Astrocyte (in vitro differentiated cells and primary cell): ENCODE measurements at regions not wholly inside any gene's neighbourhood (a gene's known extent, or its start where the extent isn't known, plus 50 kb on each side); places are given as distances from the start of the nearest gene placed in this dataset.
A peak's percentile ranks its signal among the peaks of the same experiment; 100 is the strongest.

Source experiments
- DNase-seq: peaks from one replicate; pipeline ENCODE4 v3.0.0-alpha.2; 2010; ENCODE audit warnings: low read depth
- FAIRE-seq: peaks from 2 replicates; lab custom pipeline; 2011; peaks lifted over from hg19 to GRCh38; lab: Jason Lieb, UNC
- H2AFZ ChIP-seq: 2 replicates; pipeline ENCODE4 v1.6.0; 2012; ENCODE audit warnings: low read depth, low read length, inconsistent platforms
- H3K27ac ChIP-seq: 2 replicates; pipeline ENCODE4 v1.5.1; 2011; ENCODE audit warnings: low read depth, low read length, inconsistent platforms
- H3K27me3 ChIP-seq: 2 replicates; pipeline ENCODE4 v1.6.0; 2011; ENCODE audit warnings: low read length, inconsistent platforms; ENCODE audit not compliant: insufficient read depth
- H3K36me3 ChIP-seq: 2 replicates; pipeline ENCODE4 v1.5.1; 2011; ENCODE audit warnings: low read length, inconsistent platforms; ENCODE audit not compliant: insufficient read depth
- H3K4me1 ChIP-seq: 2 replicates; pipeline ENCODE4 v1.5.1; 2011; ENCODE audit warnings: low read length, inconsistent platforms; ENCODE audit not compliant: insufficient read depth
- H3K4me2 ChIP-seq: 2 replicates; pipeline ENCODE4 v1.6.0; 2012; ENCODE audit warnings: low read length, inconsistent platforms
- H3K4me3 ChIP-seq: 2 replicates; pipeline ENCODE4 v1.5.1; 2011; ENCODE audit warnings: low read depth, mild to moderate bottlenecking, low read length, inconsistent platforms; ENCODE audit not compliant: insufficient read depth
- H3K79me2 ChIP-seq: 2 replicates; pipeline ENCODE4 v1.6.0; 2012; ENCODE audit warnings: mild to moderate bottlenecking, low read length, inconsistent platforms; ENCODE audit not compliant: insufficient read depth
- H3K9ac ChIP-seq: 2 replicates; pipeline ENCODE4 v1.6.0; 2012; ENCODE audit warnings: mild to moderate bottlenecking, low read length, inconsistent platforms
- H3K9me3 ChIP-seq: 2 replicates; pipeline ENCODE4 v1.5.1; 2012; ENCODE audit warnings: low read depth, mild to moderate bottlenecking, low read length, inconsistent platforms; ENCODE audit not compliant: insufficient read depth
- H4K20me1 ChIP-seq: 2 replicates; pipeline ENCODE4 v1.6.0; 2012; ENCODE audit warnings: low read length, inconsistent platforms; ENCODE audit not compliant: insufficient read depth
- H3K27ac Mint-ChIP-seq: one replicate; pipeline ENCODE4 v1.8.0; 2021; ENCODE audit warnings: mild to moderate bottlenecking, mixed read lengths; ENCODE audit not compliant: unreplicated experiment
- H3K27me3 Mint-ChIP-seq: one replicate; pipeline ENCODE4 v1.8.0; 2021; ENCODE audit warnings: low read depth, mixed read lengths; ENCODE audit not compliant: unreplicated experiment
- H3K36me3 Mint-ChIP-seq: one replicate; pipeline ENCODE4 v1.8.0; 2021; ENCODE audit warnings: low read depth, mixed read lengths; ENCODE audit not compliant: unreplicated experiment
- H3K4me1 Mint-ChIP-seq: one replicate; pipeline ENCODE4 v1.8.0; 2021; ENCODE audit warnings: low read depth, mixed read lengths; ENCODE audit not compliant: unreplicated experiment
- H3K4me3 Mint-ChIP-seq: one replicate; pipeline ENCODE4 v1.8.0; 2021; ENCODE audit warnings: mild to moderate bottlenecking, moderate library complexity, mixed read lengths; ENCODE audit not compliant: unreplicated experiment
- H3K9me3 Mint-ChIP-seq: one replicate; pipeline ENCODE4 v1.8.0; 2021; ENCODE audit warnings: mild to moderate bottlenecking, mixed read lengths; ENCODE audit not compliant: unreplicated experiment
- CTCF ChIP-seq: IDR thresholded peaks from 2 replicates; pipeline ENCODE4 v1.5.1; 2011; ENCODE audit warnings: low read depth, mild to moderate bottlenecking, inconsistent platforms, low read length, moderate library complexity; ENCODE audit not compliant: insufficient read depth
- EZH2 ChIP-seq: IDR thresholded peaks from 2 replicates; pipeline ENCODE4 v1.6.1; 2012; ENCODE audit warnings: mild to moderate bottlenecking, low read length, inconsistent platforms; ENCODE audit not compliant: insufficient read depth

- H3K9me3 Mint-ChIP-seq = peaks cover 21% of the 10 kb centered on the region
- H3K27ac Mint-ChIP-seq = no peak overlapping the region
- H3K4me3 Mint-ChIP-seq = no peak overlapping the region
- peaks cover 19% of the 10 kb centered on the region for H3K4me1 Mint-ChIP-seq
- TF ChIP-seq CTCF = no peak
- no peak for TF ChIP-seq EZH2
- no peaks in the 10 kb centered on the region for H3K79me2 ChIP-seq
- H3K9ac ChIP-seq = no peak overlapping the region
- no peak overlapping the region for H3K4me3 ChIP-seq
- H3K36me3 Mint-ChIP-seq = peaks cover 1% of the 10 kb centered on the region
- peaks cover 10% of the 10 kb centered on the region for H3K9me3 ChIP-seq
- DNase-seq (no peak), FAIRE-seq (no peak)
- no peaks in the 10 kb centered on the region for H3K27me3 ChIP-seq
- no peak overlapping the region for H3K27ac ChIP-seq
- H3K4me1 ChIP-seq = no peaks in the 10 kb centered on the region
- H3K36me3 ChIP-seq = no peaks in the 10 kb centered on the region
- H3K27me3 Mint-ChIP-seq = no peaks in the 10 kb centered on the region
- H2AFZ ChIP-seq = no peak overlapping the region
- H4K20me1 ChIP-seq = no peaks in the 10 kb centered on the region
- H3K4me2 ChIP-seq = no peak overlapping the region
Observed at GRCh38 chr2:150150144-150150543, 337.3 kb downstream of the RND3 start.

GRCh38 chr2:150147889-150148683, 339.4 kb downstream of the RND3 start:
- Histone ChIP-seq H3K4me2 (no peak overlapping the region), H3K36me3 (no peaks in the 10 kb centered on the region), H4K20me1 (no peaks in the 10 kb centered on the region), H3K4me3 (no peak overlapping the region), H2AFZ (no peak overlapping the region), H3K4me1 (peaks cover 17% of the 10 kb centered on the region), H3K79me2 (no peaks in the 10 kb centered on the region), H3K9ac (no peak overlapping the region), H3K27ac (no peak overlapping the region), H3K27me3 (no peaks in the 10 kb centered on the region), H3K9me3 (peaks cover 10% of the 10 kb centered on the region)
- peaks cover 38% of the 10 kb centered on the region for H3K4me1 Mint-ChIP-seq
- H3K4me3 Mint-ChIP-seq = no peak overlapping the region
- no peaks in the 10 kb centered on the region for H3K27me3 Mint-ChIP-seq
- no peak for FAIRE-seq
- DNase-seq = peak; percentile 65
- peak overlapping the region; percentile 82 for H3K27ac Mint-ChIP-seq
- H3K36me3 Mint-ChIP-seq = peaks cover 1% of the 10 kb centered on the region
- H3K9me3 Mint-ChIP-seq = peaks cover 22% of the 10 kb centered on the region
- TF ChIP-seq EZH2 = no peak
- TF ChIP-seq CTCF = no peak

- H3K27ac ChIP-seq = no peak overlapping the region
- H3K4me3 ChIP-seq = no peak overlapping the region
- H3K9ac ChIP-seq = no peak overlapping the region
- FAIRE-seq = no peak
- H3K9me3 Mint-ChIP-seq = peaks cover 22% of the 10 kb centered on the region
- peaks cover 10% of the 10 kb centered on the region for H3K9me3 ChIP-seq
- no peak for DNase-seq
- TF ChIP-seq EZH2 (no peak), CTCF (no peak)
- H3K4me1 Mint-ChIP-seq = peaks cover 45% of the 10 kb centered on the region
- no peak overlapping the region for H3K4me2 ChIP-seq
- H2AFZ ChIP-seq = no peak overlapping the region
- no peak overlapping the region for H3K4me3 Mint-ChIP-seq
- no peaks in the 10 kb centered on the region for H3K36me3 ChIP-seq
- H3K27ac Mint-ChIP-seq = peak overlapping the region; percentile 82
- H3K27me3 ChIP-seq = no peaks in the 10 kb centered on the region
- peaks cover 1% of the 10 kb centered on the region for H3K36me3 Mint-ChIP-seq
- H4K20me1 ChIP-seq = no peaks in the 10 kb centered on the region
- H3K79me2 ChIP-seq = no peaks in the 10 kb centered on the region
- H3K4me1 ChIP-seq = peaks cover 29% of the 10 kb centered on the region
- no peaks in the 10 kb centered on the region for H3K27me3 Mint-ChIP-seq
Observed at GRCh38 chr2:150146879-150147278, 340.6 kb downstream of the RND3 start.
